ENCODE measurements at regions not wholly inside any gene's neighbourhood (a gene's known extent, or its start where the extent isn't known, plus 50 kb on each side); places are given as distances from the start of the nearest gene placed in this dataset.

GRCh38 chr12:92606956-92607355 is 95.8 kb upstream of the PLEKHG7 start:
- Mint-ChIP-seq H3K27ac (no peak overlapping the region), H3K9me3 (peaks cover 3% of the 10 kb centered on the region), H3K4me3 (no peak overlapping the region), H3K4me1 (ENCODE audit: low read depth) (peaks cover 52% of the 10 kb centered on the region), H3K27me3 (ENCODE audit: insufficient read depth) (no peaks in the 10 kb centered on the region), H3K36me3 (ENCODE audit: low read depth) (peaks cover 3% of the 10 kb centered on the region)
- no peak for TF ChIP-seq CTCF (IDR thresholded peaks at IDR 0.05)
- no peak for DNase-seq

- Mint-ChIP-seq H3K27me3 (ENCODE audit: insufficient read depth) (peaks cover 1% of the 10 kb centered on the region; the same call in 1 of the 2 replicates), H3K27ac (peak overlapping the region; percentile 51; the same call in 1 of the 2 replicates), H3K4me3 (no peak overlapping the region), H3K4me1 (ENCODE audit: low read depth) (peaks cover 53% of the 10 kb centered on the region), H3K36me3 (ENCODE audit: low read depth) (peaks cover 13% of the 10 kb centered on the region), H3K9me3 (peaks cover 11% of the 10 kb centered on the region)
- peak; percentile 12 for DNase-seq
- no peak for TF ChIP-seq CTCF (IDR thresholded peaks at IDR 0.05)
These were observed 97.1 kb upstream of the PLEKHG7 start for GRCh38 chr12:92605621-92606170.

- no peak for DNase-seq
- H3K27ac Mint-ChIP-seq = no peak overlapping the region
- peaks cover 50% of the 10 kb centered on the region for H3K4me1 Mint-ChIP-seq (ENCODE audit: low read depth)
- peaks cover 1% of the 10 kb centered on the region; the same call in 1 of the 2 replicates for H3K27me3 Mint-ChIP-seq (ENCODE audit: insufficient read depth)
- H3K9me3 Mint-ChIP-seq = peaks cover 16% of the 10 kb centered on the region
- no peak for TF ChIP-seq CTCF (IDR thresholded peaks at IDR 0.05)
- no peak overlapping the region for H3K4me3 Mint-ChIP-seq
- peaks cover 16% of the 10 kb centered on the region for H3K36me3 Mint-ChIP-seq (ENCODE audit: low read depth)
These were observed 98.0 kb upstream of the PLEKHG7 start for GRCh38 chr12:92604786-92605185.

GRCh38 chr12:92603741-92604432 is 98.9 kb upstream of the PLEKHG7 start:
- DNase-seq = no peak
- Mint-ChIP-seq H3K4me3 (no peak overlapping the region), H3K4me1 (ENCODE audit: low read depth) (peaks cover 49% of the 10 kb centered on the region), H3K27me3 (ENCODE audit: insufficient read depth) (peaks cover 1% of the 10 kb centered on the region; the same call in 1 of the 2 replicates), H3K36me3 (ENCODE audit: low read depth) (peaks cover 23% of the 10 kb centered on the region), H3K27ac (peak overlapping the region; percentile 19; the same call in 1 of the 2 replicates), H3K9me3 (peaks cover 24% of the 10 kb centered on the region)
- TF ChIP-seq CTCF (IDR thresholded peaks at IDR 0.05) = peak; percentile 57; the same call in 1 of the 2 replicates

GRCh38 chr12:92602930-92603623 is 99.7 kb upstream of the PLEKHG7 start:
- peak; percentile 17 for DNase-seq
- Mint-ChIP-seq H3K36me3 (ENCODE audit: low read depth) (peaks cover 23% of the 10 kb centered on the region), H3K9me3 (peaks cover 24% of the 10 kb centered on the region), H3K27ac (peak overlapping the region; percentile 77), H3K4me3 (peak overlapping the region; percentile 7; the same call in 1 of the 2 replicates), H3K4me1 (ENCODE audit: low read depth) (peaks cover 49% of the 10 kb centered on the region), H3K27me3 (ENCODE audit: insufficient read depth) (peaks cover 1% of the 10 kb centered on the region; the same call in 1 of the 2 replicates)
- no peak for TF ChIP-seq CTCF (IDR thresholded peaks at IDR 0.05)

Data from HFFc6 (cell line).